ENCODE measurements at regions not wholly inside any gene's neighbourhood (a gene's known extent, or its start where the extent isn't known, plus 50 kb on each side); places are given as distances from the start of the nearest gene placed in this dataset.

DNA sequence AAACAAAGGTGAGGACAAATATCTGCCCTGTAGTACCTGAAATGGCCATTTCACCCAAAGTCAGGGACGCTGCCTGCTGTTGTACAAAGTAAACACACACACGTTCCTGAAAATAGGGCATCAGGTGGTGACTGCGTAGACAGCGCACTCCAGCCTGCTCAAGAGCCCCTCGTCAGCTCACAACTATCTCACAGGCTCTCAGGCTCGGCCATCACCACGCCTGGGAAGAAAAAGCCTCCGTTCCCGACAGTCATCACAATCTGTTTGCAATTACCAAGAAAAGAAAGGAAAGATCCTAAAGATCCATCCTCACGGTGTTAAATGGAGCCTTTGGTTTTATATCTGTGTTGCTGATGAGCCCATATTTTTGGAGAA lies 230.2 kb downstream of the ZNF516 start:
- Mint-ChIP-seq H3K27me3 (peaks cover 6% of the 10 kb centered on the region), H3K4me1 (ENCODE audit: low read depth) (no peaks in the 10 kb centered on the region), H3K9me3 (no peaks in the 10 kb centered on the region), H3K36me3 (no peaks in the 10 kb centered on the region), H3K27ac (no peak overlapping the region), H3K4me3 (no peak overlapping the region)
- POLR2A ChIA-PET, result no interaction called here
- CTCF ChIA-PET, result no interaction called here
- intact Hi-C loops (cut with micrococcal nuclease), result loop anchor here (1.0 kb wide), 1 partner anchor 21 kb away; no protein-coding TSS in a partner anchor
- no peak for DNase-seq

DNA sequence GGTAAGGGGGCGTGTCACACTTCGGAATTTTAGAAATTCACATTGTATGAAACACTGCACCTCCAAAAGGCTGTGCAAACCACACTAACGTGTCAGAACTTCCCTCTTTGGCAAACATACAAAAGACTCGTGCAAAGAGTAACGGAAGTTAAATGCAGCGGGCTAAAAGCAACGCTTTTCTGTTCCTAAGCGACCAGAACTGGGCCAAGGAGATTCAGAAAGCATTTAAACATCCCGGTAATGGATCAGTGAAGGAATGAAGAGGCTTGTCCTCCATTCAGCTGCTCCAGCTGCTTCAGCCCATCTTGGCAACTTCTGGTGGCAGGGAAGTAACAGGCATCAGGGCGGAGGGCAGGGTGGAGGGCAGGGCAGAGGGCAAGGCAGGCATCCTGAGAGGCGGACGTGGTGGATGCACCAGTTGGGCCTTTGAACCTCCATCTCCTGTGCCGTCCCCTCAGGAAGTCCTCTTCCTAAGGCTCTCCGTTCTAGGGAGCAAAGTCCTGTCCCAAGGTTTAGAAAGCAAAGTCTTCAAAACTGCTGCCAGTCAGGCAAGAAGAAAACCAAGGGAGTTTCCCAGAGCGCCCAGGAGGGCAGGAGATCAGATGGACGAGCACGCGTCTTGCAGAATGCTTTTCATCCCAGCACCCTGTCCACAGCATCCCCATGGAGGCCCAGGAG lies 230.7 kb downstream of the ZNF516 start:
- no peaks in the 10 kb centered on the region for H3K9me3 Mint-ChIP-seq
- peaks cover 7% of the 10 kb centered on the region for H3K27me3 Mint-ChIP-seq
- H3K4me1 Mint-ChIP-seq (ENCODE audit: low read depth), result no peaks in the 10 kb centered on the region
- no peak overlapping the region for H3K27ac Mint-ChIP-seq
- intact Hi-C loops (cut with micrococcal nuclease), result no loop called here
- H3K36me3 Mint-ChIP-seq, result no peaks in the 10 kb centered on the region
- no peak overlapping the region for H3K4me3 Mint-ChIP-seq
- ChIA-PET CTCF (no interaction called here), POLR2A (no interaction called here)
- DNase-seq, result no peak

GRCh38 chr18:76263046-76264005 lies 231.7 kb downstream of the ZNF516 start:
- DNase-seq, result no peak
- H3K4me1 Mint-ChIP-seq (ENCODE audit: low read depth), result no peaks in the 10 kb centered on the region
- intact Hi-C loops (cut with micrococcal nuclease), result no loop called here
- peaks cover 9% of the 10 kb centered on the region for H3K27me3 Mint-ChIP-seq
- no peaks in the 10 kb centered on the region for H3K36me3 Mint-ChIP-seq
- H3K9me3 Mint-ChIP-seq, result no peaks in the 10 kb centered on the region
- ChIA-PET POLR2A (no interaction called here), CTCF (interaction anchor here (0.7 kb wide), 1 partner anchor 321 kb away, joined by 4 read pairs; no protein-coding TSS in a partner anchor)
- no peak overlapping the region for H3K27ac Mint-ChIP-seq
- H3K4me3 Mint-ChIP-seq, result no peak overlapping the region

DNA sequence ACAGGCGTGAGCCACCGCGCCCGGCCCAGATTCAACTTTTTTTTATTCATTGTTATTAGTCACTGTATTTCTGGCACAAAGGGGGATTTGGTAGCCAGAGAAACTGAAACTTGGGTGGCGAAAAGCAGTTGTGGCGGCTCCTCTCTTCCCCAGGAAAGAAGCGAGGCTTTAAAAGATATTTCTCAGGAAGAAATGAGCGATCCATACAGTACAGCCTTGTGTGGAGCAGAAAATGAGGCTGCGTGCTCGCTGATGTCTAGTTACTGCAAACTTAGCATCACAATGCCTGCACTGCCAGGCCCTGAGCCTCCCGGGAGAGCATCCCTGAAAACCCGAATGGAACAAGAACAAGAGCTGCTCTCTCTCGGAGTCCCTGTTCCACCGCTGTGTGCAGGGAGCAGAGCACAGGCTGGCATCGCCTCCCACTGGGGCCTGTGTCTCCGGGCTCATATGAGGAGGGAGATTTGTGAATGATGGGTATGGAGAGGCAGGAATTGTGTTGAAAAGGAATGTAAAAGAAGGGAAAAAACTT lies 234.0 kb downstream of the ZNF516 start:
- H3K27ac Mint-ChIP-seq, result no peak overlapping the region

GRCh38 chr18:76259711-76260110 lies 235.3 kb downstream of the ZNF516 start:
- Mint-ChIP-seq H3K36me3 (no peaks in the 10 kb centered on the region), H3K4me3 (no peak overlapping the region), H3K27me3 (peaks cover 17% of the 10 kb centered on the region), H3K4me1 (ENCODE audit: low read depth) (no peaks in the 10 kb centered on the region), H3K9me3 (no peaks in the 10 kb centered on the region), H3K27ac (no peak overlapping the region)
- ChIA-PET CTCF (no interaction called here), POLR2A (no interaction called here)
- intact Hi-C loops (cut with micrococcal nuclease), result no loop called here
- no peak for DNase-seq

More for the DNA sequence above, 234.0 kb downstream of the ZNF516 start:
- intact Hi-C loops (cut with micrococcal nuclease), result no loop called here
- Mint-ChIP-seq H3K9me3 (no peaks in the 10 kb centered on the region), H3K36me3 (no peaks in the 10 kb centered on the region), H3K4me1 (ENCODE audit: low read depth) (no peaks in the 10 kb centered on the region), H3K27me3 (peaks cover 13% of the 10 kb centered on the region), H3K4me3 (no peak overlapping the region)
- DNase-seq, result no peak
- POLR2A ChIA-PET, result no interaction called here
- CTCF ChIA-PET, result no interaction called here

GRCh38 chr18:76259096-76259495 lies 235.9 kb downstream of the ZNF516 start:
- DNase-seq, result no peak
- Mint-ChIP-seq H3K9me3 (no peaks in the 10 kb centered on the region), H3K27ac (no peak overlapping the region), H3K27me3 (peaks cover 15% of the 10 kb centered on the region), H3K36me3 (no peaks in the 10 kb centered on the region), H3K4me1 (ENCODE audit: low read depth) (no peaks in the 10 kb centered on the region), H3K4me3 (no peak overlapping the region)
- intact Hi-C loops (cut with micrococcal nuclease), result no loop called here
- ChIA-PET POLR2A (no interaction called here), CTCF (no interaction called here)

- Mint-ChIP-seq H3K9me3 (no peaks in the 10 kb centered on the region), H3K27me3 (peaks cover 12% of the 10 kb centered on the region), H3K4me3 (no peak overlapping the region), H3K36me3 (no peaks in the 10 kb centered on the region), H3K4me1 (ENCODE audit: low read depth) (no peaks in the 10 kb centered on the region), H3K27ac (no peak overlapping the region)
- POLR2A ChIA-PET, result no interaction called here
- intact Hi-C loops (cut with micrococcal nuclease), result no loop called here
- CTCF ChIA-PET, result no interaction called here
- DNase-seq, result no peak
Observed at GRCh38 chr18:76258209-76258608, 236.8 kb downstream of the ZNF516 start.

GRCh38 chr18:76255070-76255683 lies 239.9 kb downstream of the ZNF516 start:
- ChIA-PET POLR2A (no interaction called here), CTCF (no interaction called here)
- Mint-ChIP-seq H3K4me1 (ENCODE audit: low read depth) (no peaks in the 10 kb centered on the region), H3K9me3 (no peaks in the 10 kb centered on the region), H3K36me3 (no peaks in the 10 kb centered on the region), H3K4me3 (no peak overlapping the region), H3K27ac (no peak overlapping the region), H3K27me3 (peaks cover 12% of the 10 kb centered on the region)
- intact Hi-C loops (cut with micrococcal nuclease), result no loop called here
- no peak for DNase-seq

DNA sequence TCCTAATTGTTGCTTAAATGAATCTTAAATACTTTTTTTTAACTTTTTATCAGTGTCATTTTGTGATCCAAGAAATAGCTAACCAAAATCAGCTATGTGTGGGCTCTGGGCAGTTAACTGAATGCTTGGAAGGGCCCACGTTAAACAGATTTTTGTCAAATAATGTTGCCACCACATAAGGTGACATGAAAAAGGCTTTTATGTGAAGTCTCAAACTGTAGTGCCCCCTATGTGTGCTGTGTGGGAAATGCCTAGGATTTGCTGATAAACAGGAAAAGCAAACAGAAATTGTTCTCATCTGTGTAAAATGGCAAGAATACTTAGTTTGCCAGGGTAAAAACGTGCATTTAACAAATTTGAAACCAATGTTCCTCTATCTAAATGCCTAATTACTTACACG lies 242.2 kb downstream of the ZNF516 start:
- no peak for DNase-seq
- Mint-ChIP-seq H3K27ac (no peak overlapping the region), H3K36me3 (no peaks in the 10 kb centered on the region), H3K9me3 (no peaks in the 10 kb centered on the region), H3K4me3 (no peak overlapping the region), H3K27me3 (peaks cover 8% of the 10 kb centered on the region), H3K4me1 (ENCODE audit: low read depth) (no peaks in the 10 kb centered on the region)
- ChIA-PET CTCF (interaction anchor here (0.7 kb wide), 1 partner anchor 97 kb away, joined by 3 read pairs; no protein-coding TSS in a partner anchor), POLR2A (no interaction called here)
- intact Hi-C loops (cut with micrococcal nuclease), result no loop called here

GRCh38 chr18:76252139-76252538 lies 242.9 kb downstream of the ZNF516 start:
- Mint-ChIP-seq H3K9me3 (no peaks in the 10 kb centered on the region), H3K36me3 (no peaks in the 10 kb centered on the region), H3K27me3 (peaks cover 6% of the 10 kb centered on the region), H3K4me1 (ENCODE audit: low read depth) (no peaks in the 10 kb centered on the region), H3K4me3 (no peak overlapping the region), H3K27ac (no peak overlapping the region)
- POLR2A ChIA-PET, result no interaction called here
- DNase-seq, result no peak
- intact Hi-C loops (cut with micrococcal nuclease), result no loop called here
- CTCF ChIA-PET, result no interaction called here

DNA sequence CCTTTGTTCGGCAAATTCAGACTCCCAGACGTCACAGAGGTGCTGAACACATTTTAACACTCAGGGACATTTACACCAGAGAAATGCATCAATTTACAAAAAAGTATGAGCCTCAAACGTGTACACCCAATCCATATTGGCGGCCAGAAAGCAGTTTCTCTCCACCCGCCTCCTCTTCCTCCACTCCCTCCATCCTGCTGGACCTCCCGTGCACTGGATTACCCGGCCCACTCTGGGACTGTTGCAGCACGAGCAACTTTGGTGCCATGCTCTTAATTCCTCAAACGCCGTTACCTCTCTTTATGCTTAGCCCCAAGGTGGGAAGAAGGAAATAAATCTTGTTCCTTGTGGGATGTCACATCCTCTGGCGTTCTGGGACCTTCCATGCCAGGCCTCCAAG lies 243.4 kb downstream of the ZNF516 start:
- no peak overlapping the region for H3K27ac Mint-ChIP-seq
- H3K36me3 Mint-ChIP-seq, result no peaks in the 10 kb centered on the region
- no peaks in the 10 kb centered on the region for H3K4me1 Mint-ChIP-seq (ENCODE audit: low read depth)
- DNase-seq, result no peak
- H3K9me3 Mint-ChIP-seq, result no peaks in the 10 kb centered on the region
- ChIA-PET POLR2A (no interaction called here), CTCF (no interaction called here)
- no peak overlapping the region for H3K4me3 Mint-ChIP-seq
- peaks cover 6% of the 10 kb centered on the region for H3K27me3 Mint-ChIP-seq
- intact Hi-C loops (cut with micrococcal nuclease), result no loop called here

DNA sequence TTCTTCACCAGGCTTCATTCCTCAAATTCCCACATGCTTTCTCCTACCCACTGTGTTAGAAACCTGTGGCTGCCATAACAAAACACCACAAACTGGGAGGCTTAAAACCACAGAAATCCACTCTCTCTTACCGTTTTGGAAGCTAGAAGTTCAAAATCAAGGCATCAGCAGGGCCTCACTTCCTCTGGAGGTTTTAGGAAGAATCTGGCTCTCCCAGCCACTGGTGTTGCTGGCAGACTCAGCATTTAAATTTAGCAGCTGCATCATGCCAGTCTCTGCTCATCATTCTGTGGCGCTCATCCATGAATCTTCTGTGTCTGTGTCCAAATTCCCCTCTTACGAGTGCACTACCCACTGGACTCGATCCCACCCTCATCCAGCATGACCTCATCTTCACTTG lies 248.5 kb downstream of the ZNF516 start:
- CTCF ChIA-PET, result no interaction called here
- DNase-seq, result no peak
- no peaks in the 10 kb centered on the region for H3K9me3 Mint-ChIP-seq
- POLR2A ChIA-PET, result no interaction called here
- intact Hi-C loops (cut with micrococcal nuclease), result no loop called here
- no peak overlapping the region for H3K4me3 Mint-ChIP-seq
- no peak overlapping the region for H3K27ac Mint-ChIP-seq
- no peaks in the 10 kb centered on the region for H3K27me3 Mint-ChIP-seq
- H3K36me3 Mint-ChIP-seq, result no peaks in the 10 kb centered on the region
- no peaks in the 10 kb centered on the region for H3K4me1 Mint-ChIP-seq (ENCODE audit: low read depth)
